CD4-positive, alpha-beta T cell treated with Interleukin-1 beta for 1 hour (primary cell): ENCODE measurements at regions not wholly inside any gene's neighbourhood (a gene's known extent, or its start where the extent isn't known, plus 50 kb on each side); places are given as distances from the start of the nearest gene placed in this dataset.
A peak's percentile ranks its signal among the peaks of the same experiment; 100 is the strongest.
"Not testable (repeated sequence)": the region's sequence is repeated elsewhere in the genome, so short reads cannot be mapped to it uniquely, and the experiment has no call there.

ENCODE experiments used
- DNase-seq, 2 donors: peaks; one replicate each; pipeline ENCODE4 v3.0.0-alpha.2; 2020 to 2022

DNA sequence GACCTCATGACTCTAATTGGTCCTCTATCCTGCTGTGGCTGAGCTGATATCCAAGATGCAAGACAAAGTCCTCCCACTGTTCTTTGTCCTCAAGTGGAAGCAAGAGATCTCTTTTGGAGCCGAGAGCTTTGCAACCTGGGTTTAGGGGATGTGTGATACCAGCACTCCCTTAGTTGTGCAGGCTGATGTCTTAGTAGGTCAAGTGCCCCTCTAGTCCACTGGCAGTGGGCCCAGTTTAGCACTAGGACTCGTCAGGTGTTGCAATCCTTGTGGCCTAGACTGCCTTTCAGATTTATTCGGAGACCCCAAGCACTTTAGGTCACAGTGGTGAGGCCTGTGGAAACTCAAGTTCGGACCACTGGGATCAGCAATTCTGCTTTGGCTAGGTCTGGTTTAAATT, 64.0 kb downstream of the GPRASP3 start:
- no peak for DNase-seq

DNA sequence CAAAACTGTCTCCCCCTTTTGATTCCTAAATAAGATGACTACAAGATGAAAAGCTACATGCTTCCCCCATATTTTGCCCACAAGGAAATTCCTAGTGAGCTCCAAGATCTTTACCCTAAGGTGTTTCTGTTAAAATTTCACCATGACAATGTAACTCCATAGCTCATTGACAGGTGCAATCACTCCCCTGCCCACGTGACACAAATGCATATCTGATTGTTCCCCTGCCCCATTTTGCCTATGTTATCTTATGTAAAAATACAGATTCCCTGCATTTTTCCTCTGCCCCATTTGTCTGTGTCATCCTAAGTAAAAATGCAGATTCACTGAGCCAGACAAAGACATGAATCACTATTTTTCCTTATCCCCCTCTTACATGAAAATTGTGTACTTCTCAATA, 66.7 kb downstream of the GPRASP3 start:
- DNase-seq: no peak

DNA sequence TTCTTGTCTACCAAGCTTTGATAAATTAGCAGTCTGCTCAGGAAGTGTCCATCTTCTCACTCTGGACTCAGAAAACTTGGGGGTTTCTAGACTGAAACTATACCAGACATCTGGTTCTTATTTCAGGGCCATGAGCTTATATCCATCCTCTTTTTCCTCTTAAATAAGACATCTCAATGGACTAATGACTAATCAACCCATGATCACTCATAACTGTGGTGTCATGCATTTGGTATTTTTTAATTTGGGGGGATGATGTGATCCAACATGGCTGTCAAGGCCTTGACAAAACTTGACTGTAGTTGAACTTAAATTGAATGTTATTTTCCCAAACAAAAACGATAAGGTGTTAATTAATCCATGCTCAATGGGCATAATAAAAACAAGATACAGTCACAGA, 87.8 kb downstream of the GPRASP3 start:
- no peak for DNase-seq

DNA sequence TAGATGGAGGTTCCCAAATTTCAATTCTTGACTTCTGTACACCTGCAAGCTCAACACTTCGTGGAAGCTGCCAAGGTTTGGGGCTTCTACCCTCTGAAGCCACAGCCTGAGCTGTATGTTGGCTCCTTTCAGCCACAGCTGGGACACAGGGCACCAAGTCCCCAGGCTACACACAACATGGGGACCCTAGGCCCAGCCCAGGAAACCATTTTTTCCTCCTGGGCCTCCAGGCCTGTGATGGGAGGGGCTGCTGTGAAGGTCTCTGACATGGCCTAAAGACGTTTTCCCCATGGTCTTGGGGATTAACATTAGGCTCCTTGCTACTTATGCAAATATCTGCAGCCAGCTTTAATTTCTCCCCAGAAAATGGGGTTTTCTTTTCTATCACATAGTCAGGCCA, 97.7 kb downstream of the GPRASP3 start:
- not testable (repeated sequence) for DNase-seq

DNA sequence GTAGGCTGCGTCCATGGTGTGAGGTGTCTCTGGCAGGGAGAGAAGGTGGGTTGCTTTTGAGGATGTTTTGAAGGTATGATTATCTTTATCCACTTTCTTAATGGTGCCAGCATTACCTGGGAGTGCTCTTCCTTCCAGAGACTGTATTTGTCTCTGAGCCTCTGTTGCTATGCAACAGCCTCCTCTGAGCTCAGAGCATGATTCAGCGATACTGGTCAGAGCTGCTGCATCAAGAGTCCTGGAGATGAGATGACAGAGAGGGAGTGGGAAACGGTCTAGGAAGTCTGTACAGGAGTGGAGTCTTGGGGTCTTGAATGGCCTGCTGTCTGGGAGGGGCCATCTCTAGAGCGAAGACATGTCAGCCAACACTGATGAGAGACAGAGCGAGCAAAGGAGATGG, 104.4 kb upstream of the RAB40AL start:
- no peak for DNase-seq

DNA sequence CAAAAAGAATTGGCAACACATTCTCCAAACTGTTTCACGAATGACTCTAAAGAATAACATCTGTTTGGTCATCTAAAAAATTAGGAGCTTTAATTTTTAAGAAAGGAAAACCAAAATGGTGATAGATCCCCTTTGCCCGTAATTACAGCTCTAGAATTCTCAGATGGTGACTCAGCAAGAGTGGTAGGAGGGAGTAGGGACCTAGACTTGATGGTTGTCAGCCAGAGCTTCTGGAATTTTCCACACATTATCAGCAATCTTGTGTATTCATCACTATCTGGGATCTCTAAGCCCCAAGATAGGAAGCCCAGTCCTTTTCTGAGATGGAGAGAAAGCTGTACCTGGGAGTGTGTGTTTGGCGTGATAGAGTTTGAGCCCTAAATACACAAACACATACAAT, 103.9 kb upstream of the RAB40AL start:
- DNase-seq: no peak

DNA sequence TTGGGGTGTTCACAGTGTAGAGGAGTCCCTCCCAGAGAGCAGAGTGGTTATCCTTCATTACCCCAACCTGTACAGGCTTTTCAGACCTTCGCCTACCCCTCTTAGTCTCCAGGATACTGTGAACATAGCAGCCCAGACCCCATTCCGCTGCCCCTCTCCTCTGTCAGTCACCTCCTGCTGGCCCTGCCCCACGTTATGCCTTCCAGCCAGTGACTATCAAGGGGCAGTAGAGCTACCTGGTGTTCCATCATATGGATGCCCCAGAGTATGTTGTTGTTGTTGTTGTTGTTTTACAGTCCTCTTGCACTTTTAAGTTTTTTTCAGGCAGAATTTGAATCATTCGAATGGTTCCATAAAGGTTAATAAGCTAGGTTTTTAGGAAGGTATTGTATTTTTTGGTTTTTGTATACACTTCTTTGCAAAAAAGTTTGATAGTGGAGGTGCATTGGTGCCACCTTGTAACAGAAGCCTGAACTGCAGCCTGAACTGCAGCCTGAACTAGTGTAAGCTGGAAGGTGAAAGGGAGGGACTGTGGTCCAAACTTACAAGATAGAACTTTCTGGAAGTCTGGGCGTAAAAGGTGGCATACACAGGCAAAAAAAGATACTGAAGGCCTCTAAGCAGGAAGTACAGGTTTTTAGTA, 101.4 kb upstream of the RAB40AL start:
- peak in 1 of 2 donors; percentile 10 for DNase-seq

DNA sequence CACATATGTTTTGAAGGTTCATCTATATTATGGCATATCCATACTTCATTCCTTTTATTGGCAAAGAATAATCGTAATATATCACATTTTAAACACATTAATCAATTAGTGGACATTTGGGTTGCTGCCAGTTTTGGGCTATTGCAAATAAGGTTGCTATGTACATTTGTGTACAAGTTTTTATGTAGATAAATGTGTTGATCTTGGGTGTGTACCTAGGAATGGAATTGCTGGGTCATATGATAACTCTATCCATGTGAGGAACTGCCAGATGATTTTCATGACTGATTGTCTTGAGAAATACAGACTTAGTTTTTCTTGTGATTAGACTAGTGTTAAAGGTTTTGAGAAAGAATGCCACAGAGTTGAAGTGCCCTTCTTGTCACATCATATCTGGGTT, 99.2 kb upstream of the RAB40AL start:
- no peak for DNase-seq

DNA sequence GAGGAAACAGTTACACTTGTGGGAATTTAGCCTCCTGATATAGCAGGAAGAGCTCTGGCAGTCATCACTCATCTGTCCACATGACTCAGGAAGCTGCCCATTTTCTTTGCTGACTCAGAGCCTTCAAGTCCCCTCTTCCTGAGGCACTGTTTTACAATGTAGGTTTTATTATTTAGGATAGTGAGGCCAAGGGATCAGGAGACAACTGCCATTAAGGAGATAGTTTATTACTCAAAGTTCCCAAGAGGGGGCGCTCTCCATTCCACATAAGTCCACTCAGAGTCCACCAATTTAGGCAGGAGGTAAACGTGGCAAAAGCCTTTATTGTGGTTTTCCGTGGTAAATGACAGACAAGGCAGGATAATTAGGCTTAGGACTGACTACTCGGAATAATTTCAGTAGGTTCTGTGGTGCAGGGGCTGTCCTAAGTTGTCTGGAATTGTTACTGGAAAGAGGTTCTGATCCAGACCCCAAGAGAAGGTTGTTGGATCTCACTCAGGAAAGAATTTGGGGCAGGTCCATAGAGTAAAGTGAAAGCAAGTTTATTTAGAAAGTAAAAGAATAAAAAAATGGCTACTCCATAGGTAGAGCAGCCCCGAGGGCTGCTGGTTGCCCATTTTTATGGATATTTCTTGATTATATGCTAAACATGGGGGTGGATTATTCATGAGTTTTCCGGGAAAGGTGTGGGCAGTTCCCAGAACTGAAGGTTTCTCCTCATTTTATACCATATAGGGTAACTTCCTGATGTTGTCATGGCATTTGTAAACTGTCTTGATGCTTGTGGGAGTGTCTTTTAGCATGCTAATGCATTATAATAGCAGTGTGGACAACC, 96.0 kb upstream of the RAB40AL start:
- DNase-seq: no peak

DNA sequence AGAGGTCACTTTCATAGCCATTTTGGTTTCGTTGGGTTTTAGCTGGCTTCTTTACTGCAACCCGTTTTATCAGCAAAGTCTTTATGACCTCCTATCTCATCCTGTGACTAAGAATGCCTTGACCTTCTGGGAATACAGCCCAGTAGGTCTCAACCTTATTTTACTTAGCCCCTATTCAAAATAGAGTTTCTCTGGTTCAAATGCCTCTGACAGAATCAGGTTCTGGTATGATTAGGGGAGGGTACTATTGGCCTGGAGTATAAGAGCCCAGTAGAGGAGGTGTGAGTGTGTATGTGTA, 95.4 kb upstream of the RAB40AL start:
- no peak for DNase-seq

DNA sequence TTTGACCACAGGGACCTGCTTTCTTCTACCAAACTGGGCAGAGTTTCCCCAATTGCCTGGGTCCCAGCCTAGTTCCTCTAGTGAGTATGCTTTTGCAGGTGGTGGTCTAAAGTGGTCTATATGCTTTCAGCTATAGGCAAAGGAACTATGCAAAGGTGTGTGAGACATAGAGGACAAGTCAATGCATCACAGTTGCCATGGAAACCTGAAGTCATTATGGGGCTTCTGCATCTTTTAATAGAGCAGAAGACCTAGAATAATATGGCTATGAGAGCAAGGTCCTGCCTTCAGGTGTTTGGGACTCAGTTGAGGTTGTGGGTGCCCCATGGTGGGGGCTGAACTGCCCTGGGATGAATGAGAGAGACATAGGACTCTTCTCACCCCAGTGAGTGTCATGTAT, 92.1 kb upstream of the RAB40AL start:
- no peak for DNase-seq

DNA sequence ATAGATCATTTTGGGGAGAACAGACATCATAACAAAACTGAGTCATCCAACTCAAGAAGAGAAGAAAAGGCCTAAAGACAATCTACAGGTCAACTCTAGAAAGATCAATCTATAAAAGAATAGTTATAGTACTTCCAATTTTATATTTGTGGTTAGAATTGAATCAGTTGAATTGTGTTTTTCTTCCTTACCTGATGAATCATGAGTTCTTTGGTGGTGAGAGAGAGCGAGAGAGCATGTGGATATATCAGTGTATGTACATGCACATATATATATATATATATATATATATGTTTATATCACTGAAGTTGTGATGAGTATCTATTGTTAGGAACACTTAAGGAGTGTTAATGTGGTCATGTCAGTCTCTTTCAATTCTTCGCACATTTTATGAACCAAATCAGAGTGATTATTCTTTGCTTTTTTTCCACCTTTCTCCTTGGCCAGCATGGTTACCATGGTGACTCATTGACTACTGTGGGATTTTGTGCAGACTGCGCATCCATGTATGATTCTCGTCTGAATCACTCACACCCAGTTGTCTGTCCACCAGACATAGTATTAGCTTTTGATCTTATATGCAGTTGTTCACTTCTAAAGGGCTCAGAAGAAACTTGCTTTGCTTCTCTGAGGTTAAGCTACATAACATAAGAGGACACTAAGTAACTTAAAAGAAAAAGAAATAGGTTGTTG, 90.4 kb upstream of the RAB40AL start:
- DNase-seq: no peak

DNA sequence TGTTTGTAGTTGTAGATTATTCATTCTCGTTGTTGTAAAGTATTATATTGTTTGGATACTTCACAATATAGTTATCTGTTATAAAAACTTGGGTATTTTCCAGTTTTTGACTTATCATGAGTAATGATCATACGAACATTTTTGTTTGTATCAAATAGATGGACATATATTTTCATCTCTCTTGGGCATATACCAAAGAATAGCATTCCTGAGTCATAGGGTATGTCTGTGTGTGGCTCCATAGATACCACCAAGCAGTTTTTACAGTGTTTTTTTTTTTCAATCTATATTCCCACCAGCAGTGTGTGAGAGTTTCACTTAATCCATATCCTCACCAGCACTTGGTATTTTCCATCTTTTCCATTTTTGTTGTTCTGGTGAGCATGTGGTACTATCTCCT, 89.7 kb upstream of the RAB40AL start:
- no peak for DNase-seq

DNA sequence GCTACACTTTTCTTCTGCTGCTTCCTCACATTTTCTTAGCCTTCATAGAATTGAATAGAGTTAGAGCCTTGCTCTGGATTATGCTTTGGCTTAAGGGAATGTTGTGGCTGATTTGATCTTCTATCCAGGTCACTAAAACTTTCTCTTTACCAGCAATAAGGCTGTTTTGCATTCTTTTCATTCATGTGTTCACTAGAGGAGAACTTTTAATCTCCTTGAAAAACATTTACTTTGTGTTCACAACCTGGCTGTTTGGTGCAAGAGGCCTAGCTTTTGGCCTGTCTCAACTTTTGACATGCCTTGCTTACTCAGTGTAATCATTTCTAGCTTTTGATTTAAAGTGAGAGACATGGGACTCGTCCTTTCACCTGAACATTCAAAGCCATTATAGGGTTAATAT, 87.7 kb upstream of the RAB40AL start:
- no peak for DNase-seq

DNA sequence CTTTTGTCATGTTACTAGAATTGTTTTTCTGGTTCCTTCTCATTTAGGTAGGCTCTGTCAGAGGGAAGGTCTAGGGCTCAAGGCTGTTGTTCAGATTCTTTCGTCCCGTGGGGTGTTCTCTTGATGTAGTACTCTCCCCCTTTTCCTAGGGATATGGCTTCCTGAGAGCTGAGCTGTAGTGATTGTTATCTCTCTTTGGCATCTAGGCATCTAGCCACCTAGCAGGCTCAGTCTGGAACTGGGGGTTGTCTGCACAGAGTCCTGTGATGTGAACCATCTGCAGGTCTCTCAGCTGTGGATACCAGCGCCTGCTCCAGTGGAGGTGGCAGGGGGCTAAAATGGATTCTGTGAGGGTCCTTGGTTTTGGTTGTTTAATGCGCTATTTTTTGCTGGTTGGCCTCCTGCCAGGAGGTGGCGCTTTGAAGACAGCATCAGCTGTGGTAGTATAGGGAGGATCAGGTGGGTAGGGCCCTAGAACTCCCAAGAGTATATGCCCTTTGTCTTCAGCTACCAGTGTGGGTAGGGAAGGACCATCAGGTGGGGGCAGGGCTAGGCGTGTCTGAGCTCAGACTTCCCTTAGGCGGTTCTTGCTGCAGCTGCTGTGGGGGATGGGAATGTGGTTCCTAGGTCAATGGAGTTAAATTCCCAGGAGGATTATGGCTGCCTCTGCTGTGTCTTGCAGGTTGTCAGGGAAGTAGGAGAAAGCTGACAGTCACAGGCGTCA, 78.1 kb upstream of the RAB40AL start:
- not testable (repeated sequence) for DNase-seq

DNA sequence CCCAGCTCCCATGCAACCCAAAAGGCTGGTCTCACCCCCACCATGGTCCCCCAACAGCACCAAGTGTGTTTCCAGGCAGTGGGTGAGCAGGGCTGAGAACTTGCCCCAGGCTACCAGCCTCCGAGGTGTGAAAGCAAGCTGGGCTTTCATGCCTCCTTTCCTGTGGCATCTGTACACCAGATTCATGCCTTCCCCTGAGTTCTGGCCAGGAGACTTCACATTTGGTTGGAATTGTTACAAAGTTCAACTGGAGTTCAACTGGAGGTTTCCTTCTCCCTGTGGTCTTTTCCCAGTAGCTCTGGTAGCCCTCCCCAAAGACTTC, 77.6 kb upstream of the RAB40AL start:
- no peak for DNase-seq

DNA sequence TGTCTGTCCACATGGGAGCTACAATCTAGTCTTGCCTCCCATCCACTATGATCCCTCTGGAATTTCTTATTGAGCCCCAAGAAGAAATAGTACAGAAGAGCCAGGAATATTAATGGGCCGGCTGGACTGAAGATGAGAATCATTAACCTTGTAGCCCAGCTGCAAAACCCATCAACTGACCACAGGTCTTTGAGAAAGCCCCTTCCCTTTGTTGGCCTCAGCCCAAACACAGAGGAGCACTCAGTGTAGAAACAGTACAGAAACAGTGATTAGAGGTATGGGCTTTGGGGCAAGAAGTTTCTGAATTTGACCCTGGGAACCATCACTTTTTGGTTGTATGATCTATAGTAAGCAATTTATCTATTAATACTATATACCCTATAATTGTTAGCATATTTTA, 76.8 kb upstream of the RAB40AL start:
- DNase-seq: no peak

DNA sequence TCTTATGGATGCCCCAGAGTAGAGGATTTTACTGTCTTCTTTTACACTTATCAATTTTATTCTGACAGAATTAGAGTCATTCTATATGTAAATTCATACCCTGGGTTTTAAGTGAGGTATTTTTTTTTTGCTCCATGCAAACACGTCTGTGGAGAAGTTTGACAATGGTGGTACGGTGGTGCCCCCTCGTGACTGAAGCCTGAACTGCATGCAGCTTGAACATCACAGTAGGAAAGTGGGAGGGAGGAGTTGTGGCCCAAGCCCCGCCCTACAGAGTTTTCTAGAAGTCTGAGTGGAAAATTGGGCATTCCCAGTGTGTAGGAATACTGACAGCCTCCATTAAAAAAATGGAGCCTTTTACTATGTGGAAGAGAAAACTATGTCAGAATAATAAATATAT, 73.3 kb upstream of the RAB40AL start:
- DNase-seq: peak; percentile 70 to 74

DNA sequence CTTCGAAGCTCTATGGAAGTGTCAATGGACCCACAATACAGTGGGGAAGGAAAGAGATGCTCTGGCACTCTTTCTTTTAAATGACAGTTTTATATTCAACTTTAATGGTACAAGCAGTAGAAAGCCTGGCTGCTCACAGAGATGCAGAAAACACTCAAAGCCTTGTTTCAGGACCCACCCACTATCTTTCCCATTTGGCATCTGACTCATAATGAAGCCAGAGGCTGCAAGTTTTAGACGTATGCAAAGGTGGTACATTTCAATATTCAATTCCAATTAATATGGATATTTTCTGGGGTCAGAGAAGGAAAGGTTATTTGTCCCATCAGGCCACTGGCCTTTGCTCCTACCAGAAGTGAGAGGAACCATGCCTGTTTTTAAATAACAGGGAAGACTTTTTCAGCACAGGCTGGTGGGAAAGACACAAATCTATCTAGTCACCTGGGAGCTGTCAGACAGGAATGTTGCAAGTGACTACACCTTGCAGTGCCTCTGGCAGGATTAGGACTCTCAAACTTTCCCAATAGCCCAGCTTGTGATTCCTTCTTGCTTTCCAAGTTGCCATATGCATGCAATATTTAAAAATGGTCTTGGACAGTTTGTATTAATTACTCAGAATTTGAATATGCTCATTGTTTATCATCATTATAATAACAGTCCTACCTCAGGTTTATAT, 70.0 kb upstream of the RAB40AL start:
- DNase-seq: no peak

DNA sequence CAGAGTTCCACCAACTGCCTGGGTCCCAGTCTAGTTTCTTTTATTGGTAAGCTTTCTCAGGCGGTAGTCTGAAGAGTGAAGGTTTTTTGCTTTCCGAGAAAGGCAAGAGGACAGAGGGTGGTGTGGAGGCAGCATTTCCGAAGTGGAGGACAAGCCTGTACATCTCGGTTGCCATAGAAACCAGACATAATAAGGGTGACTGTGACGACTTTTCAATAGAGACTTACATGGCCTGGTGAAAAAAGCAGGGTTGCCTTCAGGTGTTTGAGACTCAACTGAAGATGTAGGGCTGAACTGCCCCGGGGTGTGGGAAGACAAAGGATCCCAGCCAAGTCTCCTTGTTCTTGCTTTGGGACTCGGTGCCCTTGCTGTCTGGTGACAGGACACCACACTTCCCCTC, 53.6 kb upstream of the RAB40AL start:
- DNase-seq: no peak
